Hematopoietic multipotent progenitor cell (in vitro differentiated cells): ENCODE measurements at regions not wholly inside any gene's neighbourhood (a gene's known extent, or its start where the extent isn't known, plus 50 kb on each side); places are given as distances from the start of the nearest gene placed in this dataset.

Source experiments
- DNase-seq, 3 donors: peaks; one replicate each; pipeline ENCODE4 v3.0.0-alpha.2; 2011 to 2015; ENCODE audit warnings: low read depth in 2 of 3, low spot score in 2 of 3

- no peak for DNase-seq
These were observed 84.8 kb upstream of the FZD8 start for GRCh38 chr10:35726846-35727245.

GRCh38 chr10:35723992-35724391 lies 81.9 kb upstream of the FZD8 start:
- DNase-seq: no peak

- DNase-seq: no peak
These were observed 81.0 kb upstream of the FZD8 start for GRCh38 chr10:35723059-35723458.

GRCh38 chr10:35722636-35723035 lies 80.5 kb upstream of the FZD8 start:
- no peak for DNase-seq

GRCh38 chr10:35722226-35722625 lies 80.1 kb upstream of the FZD8 start:
- no peak for DNase-seq

- no peak for DNase-seq
These were observed 78.3 kb upstream of the FZD8 start for GRCh38 chr10:35720366-35720765.

GRCh38 chr10:35716776-35717175 lies 74.7 kb upstream of the FZD8 start:
- no peak for DNase-seq

- DNase-seq: no peak
These were observed 70.4 kb upstream of the FZD8 start for GRCh38 chr10:35712486-35712885.

- no peak for DNase-seq
These were observed 69.7 kb upstream of the FZD8 start for GRCh38 chr10:35711615-35712411.

- DNase-seq: no peak
These were observed 65.7 kb upstream of the FZD8 start for GRCh38 chr10:35707642-35708425.

- DNase-seq: no peak
These were observed 64.9 kb upstream of the FZD8 start for GRCh38 chr10:35706959-35707358.

- DNase-seq: no peak
These were observed 63.6 kb upstream of the FZD8 start for GRCh38 chr10:35705671-35706070.

GRCh38 chr10:35705051-35705450 lies 63.0 kb upstream of the FZD8 start:
- no peak for DNase-seq

GRCh38 chr10:35704401-35704800 lies 62.3 kb upstream of the FZD8 start:
- no peak for DNase-seq

GRCh38 chr10:35700487-35700882 lies 58.4 kb upstream of the FZD8 start:
- no peak for DNase-seq

- DNase-seq: no peak
These were observed 57.9 kb upstream of the FZD8 start for GRCh38 chr10:35699848-35700486.

GRCh38 chr10:35696392-35697287 lies 54.5 kb upstream of the FZD8 start:
- no peak for DNase-seq

GRCh38 chr10:35693800-35694199 lies 51.7 kb upstream of the FZD8 start:
- DNase-seq: no peak
